HCT116 (cell line): ENCODE measurements at regions not wholly inside any gene's neighbourhood (a gene's known extent, or its start where the extent isn't known, plus 50 kb on each side); places are given as distances from the start of the nearest gene placed in this dataset.

Experiments used
- ATAC-seq: fragments of 200-7000 bp; cut with Tn5 transposase; 2 replicates; pipeline ENCODE4 v1.9.1; 2020; ENCODE audit warnings: mild to moderate bottlenecking, moderate library complexity
- BruUV-seq: library from RNA; stranded (reverse); fragments of 400-500 nt; replicated peaks from 2 replicates; lab custom pipeline; 2021; lab: Mats Ljungman, UMichigan
- CTCF ChIA-PET: fragments of 300-600 bp; sonication (Branson Sonifier 250); formaldehyde crosslinking; loops from one replicate; lab custom pipeline; 2021; ENCODE audit warnings: antibody characterized with exemption; lab: Charles Lee
- POLR2A ChIA-PET: fragments of 300-600, 350-600 bp; sonication (Branson Sonifier 250); formaldehyde crosslinking; loops from one replicate; lab custom pipeline; 2021; ENCODE audit warnings: antibody characterized with exemption; lab: Charles Lee
- RAD21 ChIA-PET, 2 experiments: fragments of 300-600 bp; sonication (Branson Sonifier 250); formaldehyde crosslinking; loops; one replicate each; lab custom pipeline; 2023; ENCODE audit warnings: low total read pairs in 2 of 2; ENCODE audit not compliant: uncharacterized antibody in 2 of 2, unreplicated experiment in 2 of 2, low non-redundant PET in 1 of 2; lab: Charles Lee
- DNase-seq: peaks from one replicate; pipeline ENCODE4 v3.0.0-alpha.2; 2010; ENCODE audit warnings: low read depth, low spot score
- H2AFZ ChIP-seq: fragments of 200-600 bp; shearing (Covaris generic), sonication (generic); 2 replicates; pipeline ENCODE4 v1.6.1; 2017; ENCODE audit warnings: low read depth, mixed run types, mixed read lengths, antibody characterized with exemption, low read length; ENCODE audit not compliant: poor library complexity, severe bottlenecking
- H3K27ac ChIP-seq: 2 replicates; pipeline ENCODE4 v1.5.1; 2012; ENCODE audit warnings: low read depth, low read length
- H3K27me3 ChIP-seq: fragments of 200-600 bp; sonication (generic); 2 replicates; pipeline ENCODE4 v1.6.1; 2016; ENCODE audit warnings: mixed run types, low read length, mixed read lengths; ENCODE audit not compliant: insufficient read depth
- H3K36me3 ChIP-seq, 2 experiments: fragments of 200-500 bp in 1 of 2; fragments of 200-600 bp in 1 of 2; sonication (Bioruptor generic) in 1 of 2; sonication (generic) in 1 of 2; 2 replicates each; pipeline versions ENCODE4 v1.5.1 to v1.6.1; 2014 to 2016; ENCODE audit warnings: low read length in 2 of 2, inconsistent platforms in 1 of 2, mixed read lengths in 1 of 2, mixed run types in 1 of 2; ENCODE audit not compliant: insufficient read depth in 2 of 2, control insufficient read depth in 1 of 2
- H3K4me1 ChIP-seq, 2 experiments: fragments of 200-600 bp in 1 of 2; sonication (generic) in 1 of 2; 2 replicates each; pipeline versions ENCODE4 v1.5.1 to v1.6.1; 2012 to 2017; ENCODE audit warnings: low read length in 2 of 2, inconsistent platforms in 1 of 2, mild to moderate bottlenecking in 1 of 2, mixed read lengths in 1 of 2, mixed run types in 1 of 2, moderate library complexity in 1 of 2; ENCODE audit not compliant: insufficient read depth in 2 of 2, control insufficient read depth in 1 of 2
- H3K4me2 ChIP-seq: fragments of 200-600 bp; sonication (generic); 2 replicates; pipeline ENCODE4 v1.6.1; 2017; ENCODE audit warnings: mixed run types, low read length, mixed read lengths
- H3K4me3 ChIP-seq, 2 experiments: fragments of 200-600 bp in 1 of 2; sonication (generic) in 1 of 2; replicated peaks in 1 of 2; 2 replicates each; pipeline ENCODE4 v1.5.1; 2011 to 2016; ENCODE audit warnings: low read length in 2 of 2, control low read depth in 1 of 2, low read depth in 1 of 2, mild to moderate bottlenecking in 1 of 2, mixed read lengths in 1 of 2, mixed run types in 1 of 2
- H3K79me2 ChIP-seq: fragments of 200-600 bp; sonication (generic); 2 replicates; pipeline ENCODE4 v1.6.1; 2017; ENCODE audit warnings: mild to moderate bottlenecking, mixed run types, low read length, moderate library complexity, mixed read lengths; ENCODE audit not compliant: insufficient read depth
- H3K9ac ChIP-seq: fragments of 200-600 bp; sonication (generic); 2 replicates; pipeline ENCODE4 v1.6.1; 2016; ENCODE audit warnings: low read length, mixed read lengths
- H3K9me2 ChIP-seq: fragments of 200-600 bp; sonication (generic), shearing (Covaris generic); 2 replicates; pipeline ENCODE4 v1.6.1; 2017; ENCODE audit warnings: mixed run types, mild to moderate bottlenecking, moderate library complexity; ENCODE audit not compliant: insufficient read depth
- H3K9me3 ChIP-seq, 2 experiments: fragments of 200-500 bp in 1 of 2; fragments of 200-600 bp in 1 of 2; sonication (Bioruptor generic) in 1 of 2; sonication (generic) in 1 of 2; 2 replicates each; pipeline ENCODE4 v1.6.1; 2014 to 2017; ENCODE audit warnings: low read length in 2 of 2, mixed read lengths in 2 of 2, inconsistent platforms in 1 of 2, low read depth in 1 of 2, mild to moderate bottlenecking in 1 of 2, mixed run types in 1 of 2, moderate library complexity in 1 of 2; ENCODE audit not compliant: control insufficient read depth in 1 of 2, insufficient read depth in 1 of 2
- H4K20me1 ChIP-seq: fragments of 200-600 bp; sonication (generic), shearing (Covaris generic); 2 replicates; pipeline ENCODE4 v1.6.1; 2017; ENCODE audit warnings: mixed run types, mild to moderate bottlenecking, moderate library complexity; ENCODE audit not compliant: insufficient read depth
- ATF3 ChIP-seq: IDR thresholded peaks from 2 replicates; pipeline ENCODE4 v1.6.1; 2012
- CBX3 ChIP-seq: IDR thresholded peaks from 2 replicates; pipeline ENCODE4 v1.6.1; 2012; ENCODE audit warnings: low read depth
- CEBPB ChIP-seq: IDR thresholded peaks from 2 replicates; pipeline ENCODE4 v1.6.1; 2012; ENCODE audit warnings: low read depth
- EGR1 ChIP-seq: IDR thresholded peaks from 2 replicates; pipeline ENCODE4 v1.6.1; 2012; ENCODE audit warnings: low read depth
- ELF1 ChIP-seq: IDR thresholded peaks from 2 replicates; pipeline ENCODE4 v1.6.1; 2012; ENCODE audit warnings: low read depth, borderline replicate concordance
- EZH2 ChIP-seq: fragments of 200-600 bp; sonication (generic); IDR thresholded peaks from 2 replicates; pipeline ENCODE4 v1.6.1; 2017; ENCODE audit warnings: antibody characterized with exemption, mixed run types
- EZH2phosphoT487 ChIP-seq: fragments of 200-600 bp; IDR thresholded peaks from 2 replicates; pipeline ENCODE4 v1.6.1; 2018; ENCODE audit warnings: antibody characterized with exemption, borderline replicate concordance
- FOSL1 ChIP-seq: IDR thresholded peaks from 2 replicates; pipeline ENCODE4 v1.6.1; 2012; ENCODE audit warnings: low read depth
- MAX ChIP-seq: IDR thresholded peaks from 2 replicates; pipeline ENCODE4 v1.6.1; 2012
- POLR2A ChIP-seq: IDR thresholded peaks from 2 replicates; pipeline ENCODE4 v1.7.0; 2011; ENCODE audit warnings: borderline replicate concordance; ENCODE audit not compliant: insufficient read depth, insufficient read length; ENCODE audit errors: extremely low read depth
- POLR2AphosphoS5 ChIP-seq: IDR thresholded peaks from 2 replicates; pipeline ENCODE4 v1.6.1; 2011; ENCODE audit warnings: mild to moderate bottlenecking, low read depth, low read length, moderate library complexity
- REST ChIP-seq: IDR thresholded peaks from 2 replicates; pipeline ENCODE4 v1.6.1; 2012; ENCODE audit warnings: low read depth
- SIN3A ChIP-seq: IDR thresholded peaks from 2 replicates; pipeline ENCODE4 v1.6.1; 2012; ENCODE audit warnings: low read depth
- SP1 ChIP-seq: IDR thresholded peaks from 2 replicates; pipeline ENCODE4 v1.6.1; 2012; ENCODE audit warnings: low read depth
- SRF ChIP-seq: IDR thresholded peaks from 2 replicates; pipeline ENCODE4 v1.6.1; 2012; ENCODE audit warnings: low read depth
- TCF7L2 ChIP-seq: IDR thresholded peaks from 2 replicates; pipeline ENCODE4 v1.7.0; 2011; ENCODE audit warnings: borderline replicate concordance, inconsistent platforms; ENCODE audit not compliant: insufficient read depth, insufficient read length; ENCODE audit errors: extremely low read depth
- YY1 ChIP-seq: IDR thresholded peaks from 2 replicates; pipeline ENCODE4 v1.6.1; 2011; ENCODE audit warnings: low read length, low read depth, moderate library complexity, mild to moderate bottlenecking; ENCODE audit not compliant: insufficient replicate concordance; ENCODE audit errors: extremely low read depth
- ZFX ChIP-seq: fragments of 450-650 bp; IDR thresholded peaks from 2 replicates; pipeline ENCODE4 v1.6.1; 2017
- ZNF274 ChIP-seq: fragments of 200-500 bp; sonication (Bioruptor generic); IDR thresholded peaks from 2 replicates; pipeline ENCODE4 v1.6.1; 2014; ENCODE audit warnings: mild to moderate bottlenecking, low read depth, low read length, inconsistent platforms
- intact Hi-C: fragments of 100-400 bp; cut with micrococcal nuclease; formaldehyde crosslinking; loops from 2 replicates; pipeline ENCODE4 v1.10.0; 2022

GRCh38 chr5:86330736-86331135, 287.0 kb upstream of the COX7C start (continued):
- TF ChIP-seq TCF7L2 (no peak), SRF (no peak), FOSL1 (no peak), SIN3A (no peak), ZNF274 (no peak)

- Histone ChIP-seq H3K9me2 (no peaks in the 10 kb centered on the region; the same call in 1 of the 2 replicates), H3K4me2 (no peak overlapping the region), H3K27me3 (no peaks in the 10 kb centered on the region), H3K36me3 (no peaks in the 10 kb centered on the region), H3K9me3 (no peaks in the 10 kb centered on the region), H3K9ac (no peak overlapping the region), H3K27ac (no peak overlapping the region), H3K4me3 (no peak overlapping the region), H4K20me1 (no peaks in the 10 kb centered on the region), H3K4me1 (no peaks in the 10 kb centered on the region), H3K79me2 (no peaks in the 10 kb centered on the region), H2AFZ (no peak overlapping the region)
- TF ChIP-seq ZNF274 (no peak), SIN3A (no peak), EZH2phosphoT487 (no peak), SP1 (no peak), CEBPB (no peak), POLR2A (no peak), ZFX (no peak), REST (no peak), TCF7L2 (no peak), ATF3 (no peak), MAX (no peak), YY1 (no peak), EGR1 (no peak), POLR2AphosphoS5 (no peak), ELF1 (no peak), CBX3 (no peak), EZH2 (no peak)
- no TSS peak for BruUV-seq
- intact Hi-C loops = no loop called here
- no peak for DNase-seq
- ChIA-PET CTCF (no interaction called here), POLR2A (no interaction called here), RAD21 (no interaction called here)
- no peak for ATAC-seq
Measured at GRCh38 chr5:86332851-86333250, 284.9 kb upstream of the COX7C start.
